A673 (cell line): ENCODE measurements at regions not wholly inside any gene's neighbourhood (a gene's known extent, or its start where the extent isn't known, plus 50 kb on each side); places are given as distances from the start of the nearest gene placed in this dataset.

ENCODE experiments used
- BruUV-seq: library from RNA; stranded (reverse); fragments of 400-500 nt; replicated peaks from 2 replicates; lab custom pipeline; 2021; lab: Mats Ljungman, UMichigan
- CTCF ChIA-PET: fragments of 300-600 bp; sonication (Branson Sonifier 250); formaldehyde crosslinking; loops from one replicate; lab custom pipeline; 2022; ENCODE audit warnings: antibody characterized with exemption; lab: Charles Lee
- POLR2A ChIA-PET: fragments of 300-600 bp; sonication (Branson Sonifier 250); formaldehyde crosslinking; loops from one replicate; lab custom pipeline; 2022; ENCODE audit warnings: antibody characterized with exemption; ENCODE audit not compliant: low non-redundant PET; lab: Charles Lee
- DNase-seq: peaks from one replicate; pipeline ENCODE4 v3.0.0-alpha.2; 2015; ENCODE audit warnings: low spot score
- H3K27ac ChIP-seq: fragments of 200-600 bp; sonication (generic); 2 replicates; pipeline ENCODE4 v1.5.1; 2016; ENCODE audit warnings: mixed run types, low read depth, mild to moderate bottlenecking, mixed read lengths, antibody characterized with exemption, low read length; ENCODE audit not compliant: poor library complexity, severe bottlenecking
- H3K27me3 ChIP-seq: fragments of 200-600 bp; sonication (generic); replicated peaks from 2 replicates; pipeline ENCODE4 v1.6.1; 2017; ENCODE audit warnings: mixed run types, low read depth, mild to moderate bottlenecking, mixed read lengths, antibody characterized with exemption, low read length; ENCODE audit not compliant: insufficient read depth, poor library complexity
- H3K36me3 ChIP-seq: fragments of 200-600 bp; sonication (generic); 2 replicates; pipeline ENCODE4 v1.6.1; 2016; ENCODE audit warnings: mixed run types, mild to moderate bottlenecking, mixed read lengths, antibody characterized with exemption, low read length; ENCODE audit not compliant: insufficient read depth, poor library complexity, severe bottlenecking
- H3K4me1 ChIP-seq: fragments of 200-600 bp; sonication (generic); 2 replicates; pipeline ENCODE4 v1.6.1; 2017; ENCODE audit warnings: mixed run types, mild to moderate bottlenecking, mixed read lengths, antibody characterized with exemption, low read length; ENCODE audit not compliant: insufficient read depth, poor library complexity, severe bottlenecking
- H3K4me3 ChIP-seq: fragments of 200-600 bp; sonication (generic); 2 replicates; pipeline ENCODE4 v1.5.1; 2016; ENCODE audit warnings: low read depth, mixed run types, mild to moderate bottlenecking, mixed read lengths, low read length; ENCODE audit not compliant: poor library complexity, severe bottlenecking
- H3K9me3 ChIP-seq: fragments of 200-600 bp; sonication (generic); 2 replicates; pipeline ENCODE4 v1.6.1; 2016; ENCODE audit warnings: mixed run types, low read depth, mild to moderate bottlenecking, mixed read lengths, antibody characterized with exemption, low read length; ENCODE audit not compliant: poor library complexity, severe bottlenecking
- EZH2 ChIP-seq: fragments of 200-600 bp; sonication (generic); IDR thresholded peaks from 2 replicates; pipeline ENCODE4 v1.6.1; 2017; ENCODE audit warnings: borderline replicate concordance, low read depth, mild to moderate bottlenecking, mixed read lengths, antibody characterized with exemption, low read length; ENCODE audit not compliant: poor library complexity, severe bottlenecking
- intact Hi-C: fragments of 100-400 bp; cut with micrococcal nuclease; formaldehyde crosslinking; loops from one replicate; pipeline ENCODE4 v1.10.0; 2022; ENCODE audit not compliant: unreplicated experiment
- TF ChIP-seq, protein P1 (sequence below): fragments of 300-800, 200-600 bp; sonication (generic); conservative IDR thresholded peaks from 2 replicates; pipeline ENCODE4 v1.5.1; 2017; ENCODE audit warnings: low read depth, mild to moderate bottlenecking, antibody characterized with exemption, low read length, moderate library complexity, mixed read lengths

DNA sequence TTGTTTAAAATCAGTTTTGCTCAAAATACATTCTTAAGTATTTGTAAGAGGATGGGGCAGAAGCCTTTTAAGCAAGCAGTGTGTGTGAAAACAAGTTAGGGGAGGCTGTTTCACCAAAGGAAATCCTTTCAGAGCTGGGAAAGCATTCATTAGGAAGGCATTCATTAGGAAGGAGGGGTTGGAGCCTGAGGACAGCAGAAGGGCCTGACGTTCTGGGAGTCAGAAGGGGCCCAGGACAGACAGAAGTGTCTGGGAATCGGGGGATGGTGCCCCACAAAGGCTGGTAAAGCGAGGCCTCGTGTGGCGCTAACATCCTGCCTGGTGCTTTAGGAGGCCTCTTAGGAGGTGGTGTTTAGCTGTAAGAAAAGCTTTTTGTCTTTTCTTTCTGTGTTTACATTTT is 80.6 kb upstream of the NXT1 start:
- DNase-seq: no peak
- Histone ChIP-seq H3K36me3 (no peaks in the 10 kb centered on the region), H3K9me3 (no peaks in the 10 kb centered on the region), H3K27ac (no peak overlapping the region), H3K27me3 (no peaks in the 10 kb centered on the region), H3K4me1 (no peaks in the 10 kb centered on the region), H3K4me3 (no peak overlapping the region)
- no TSS peak for BruUV-seq
- ChIA-PET CTCF (no interaction called here), POLR2A (no interaction called here)
- intact Hi-C loops: no loop called here
- TF ChIP-seq EZH2: no peak
- TF ChIP-seq, protein P1, sequence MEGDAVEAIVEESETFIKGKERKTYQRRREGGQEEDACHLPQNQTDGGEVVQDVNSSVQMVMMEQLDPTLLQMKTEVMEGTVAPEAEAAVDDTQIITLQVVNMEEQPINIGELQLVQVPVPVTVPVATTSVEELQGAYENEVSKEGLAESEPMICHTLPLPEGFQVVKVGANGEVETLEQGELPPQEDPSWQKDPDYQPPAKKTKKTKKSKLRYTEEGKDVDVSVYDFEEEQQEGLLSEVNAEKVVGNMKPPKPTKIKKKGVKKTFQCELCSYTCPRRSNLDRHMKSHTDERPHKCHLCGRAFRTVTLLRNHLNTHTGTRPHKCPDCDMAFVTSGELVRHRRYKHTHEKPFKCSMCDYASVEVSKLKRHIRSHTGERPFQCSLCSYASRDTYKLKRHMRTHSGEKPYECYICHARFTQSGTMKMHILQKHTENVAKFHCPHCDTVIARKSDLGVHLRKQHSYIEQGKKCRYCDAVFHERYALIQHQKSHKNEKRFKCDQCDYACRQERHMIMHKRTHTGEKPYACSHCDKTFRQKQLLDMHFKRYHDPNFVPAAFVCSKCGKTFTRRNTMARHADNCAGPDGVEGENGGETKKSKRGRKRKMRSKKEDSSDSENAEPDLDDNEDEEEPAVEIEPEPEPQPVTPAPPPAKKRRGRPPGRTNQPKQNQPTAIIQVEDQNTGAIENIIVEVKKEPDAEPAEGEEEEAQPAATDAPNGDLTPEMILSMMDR: no peak

DNA sequence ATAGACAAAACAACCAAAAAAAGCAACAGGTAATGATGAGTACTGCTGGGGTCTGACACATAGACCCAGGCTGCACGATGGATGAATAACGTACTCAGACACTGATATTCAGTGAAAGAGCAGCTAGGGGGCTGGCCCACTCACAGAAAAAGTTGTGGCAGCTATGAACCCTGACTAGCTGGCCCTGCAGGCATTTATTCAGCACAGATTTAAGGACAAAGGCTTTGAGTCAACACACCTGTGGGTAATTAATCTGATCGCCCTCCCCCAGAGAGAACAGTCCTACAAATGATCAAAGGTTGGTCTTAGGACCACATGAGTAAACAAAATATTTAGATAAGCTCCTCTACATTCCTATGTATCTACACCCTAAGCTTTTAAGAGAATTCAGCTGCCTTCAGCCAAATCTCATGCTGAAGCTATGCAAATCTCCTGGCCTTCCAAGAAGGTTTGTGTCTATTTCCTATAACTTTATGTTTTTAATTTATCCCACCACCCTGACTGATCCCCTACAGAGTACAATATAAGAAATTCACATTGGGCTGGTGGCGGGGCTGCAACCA is 81.7 kb upstream of the NXT1 start:
- TF ChIP-seq, protein P1: no peak
- TF ChIP-seq EZH2: no peak
- POLR2A ChIA-PET: no interaction called here
- no TSS peak for BruUV-seq
- Histone ChIP-seq H3K4me3 (no peak overlapping the region), H3K27ac (no peak overlapping the region), H3K9me3 (no peaks in the 10 kb centered on the region), H3K4me1 (no peaks in the 10 kb centered on the region), H3K27me3 (no peaks in the 10 kb centered on the region), H3K36me3 (no peaks in the 10 kb centered on the region)
- DNase-seq: no peak
- intact Hi-C loops: no loop called here
- CTCF ChIA-PET: no interaction called here

DNA sequence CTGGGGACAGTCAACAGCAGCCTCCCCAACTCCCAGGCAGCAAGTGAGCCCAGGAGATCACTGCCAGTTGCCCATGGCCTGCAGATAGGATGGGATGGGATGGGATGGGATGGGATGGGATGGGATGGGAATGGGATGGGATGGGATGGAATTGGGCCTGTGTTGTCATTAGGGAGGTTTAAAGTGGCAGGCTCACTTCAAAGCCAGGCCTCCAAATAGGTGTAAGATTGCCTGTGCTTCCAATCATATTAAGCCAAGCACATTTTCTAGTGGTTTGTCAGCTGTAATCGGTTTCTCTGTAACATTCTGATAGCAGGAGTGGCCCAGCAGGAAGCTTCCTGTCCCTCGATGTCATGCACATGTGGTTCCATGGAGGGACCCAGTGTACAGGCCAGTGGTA is 82.7 kb upstream of the NXT1 start:
- H3K27me3 ChIP-seq: no peaks in the 10 kb centered on the region
- H3K9me3 ChIP-seq: no peaks in the 10 kb centered on the region
- no peaks in the 10 kb centered on the region for H3K4me1 ChIP-seq
- H3K27ac ChIP-seq: no peak overlapping the region
- no TSS peak for BruUV-seq
- H3K4me3 ChIP-seq: no peak overlapping the region
- DNase-seq: no peak
- ChIA-PET POLR2A (no interaction called here), CTCF (no interaction called here)
- TF ChIP-seq, protein P1: no peak
- TF ChIP-seq EZH2: no peak
- H3K36me3 ChIP-seq: no peaks in the 10 kb centered on the region
- intact Hi-C loops: no loop called here
